Natural killer cell treated with Interleukin-12 subunit alpha and Interleukin-12 subunit beta and Interleukin-15 and Interleukin-18, amount 100 ng/mL, for 72 hours (primary cell): ENCODE measurements at regions not wholly inside any gene's neighbourhood (a gene's known extent, or its start where the extent isn't known, plus 50 kb on each side); places are given as distances from the start of the nearest gene placed in this dataset.

Source experiments
- ATAC-seq, 2 donors: fragments of 150-1000 bp; cut with Tn5 transposase in 1 of 2; sonication (Bioruptor Pico), chemical (Tn5 transposase) in 1 of 2; 2 replicates each; pipeline ENCODE4 v1.10.0; 2021
- DNase-seq: peaks from one replicate; pipeline ENCODE4 v3.0.0; 2022; ENCODE audit warnings: low spot score
- H3K27ac Mint-ChIP-seq, 2 donors: 1 replicate in 1 of 2; 2 replicates in 1 of 2; pipeline ENCODE4 v1.8.0; 2022; ENCODE audit warnings: mixed read lengths in 2 of 2, mild to moderate bottlenecking in 1 of 2, moderate library complexity in 1 of 2
- H3K27me3 Mint-ChIP-seq, 2 donors: 1 replicate in 1 of 2; 2 replicates in 1 of 2; pipeline ENCODE4 v1.8.0; 2022; ENCODE audit warnings: mixed read lengths in 2 of 2
- H3K36me3 Mint-ChIP-seq: one replicate; pipeline ENCODE4 v1.8.0; 2022; ENCODE audit warnings: mixed read lengths
- H3K4me1 Mint-ChIP-seq, 2 donors: 1 replicate in 1 of 2; 2 replicates in 1 of 2; pipeline ENCODE4 v1.8.0; 2022; ENCODE audit warnings: low read depth in 2 of 2, mixed read lengths in 2 of 2, mild to moderate bottlenecking in 1 of 2
- H3K4me3 Mint-ChIP-seq: one replicate; pipeline ENCODE4 v1.8.0; 2022; ENCODE audit warnings: mixed read lengths
- H3K9me3 Mint-ChIP-seq: 2 replicates; pipeline ENCODE4 v1.8.0; 2022; ENCODE audit warnings: mixed read lengths

DNA sequence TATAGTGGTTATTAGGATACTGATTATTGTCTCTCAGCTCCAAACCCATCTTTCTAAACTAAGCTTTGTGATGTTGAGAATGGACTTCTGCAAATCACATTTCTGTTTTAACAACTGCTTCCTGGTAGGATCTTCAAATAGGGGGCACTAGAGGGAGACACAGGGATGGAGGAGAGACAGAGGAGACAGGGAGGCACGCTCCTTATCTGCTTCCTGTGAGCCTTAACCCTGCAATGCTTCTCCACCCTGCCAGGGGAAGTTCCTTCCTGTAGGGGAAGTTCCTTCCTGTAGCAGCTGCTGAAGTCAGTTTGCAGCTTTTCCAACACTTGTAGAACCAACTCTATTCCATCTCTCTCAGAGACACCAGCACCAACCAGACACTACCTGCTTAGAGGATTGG, 847.2 kb downstream of the CCSER2 start:
- Mint-ChIP-seq H3K4me3 (no peak overlapping the region), H3K4me1 (no peaks in the 10 kb centered on the region), H3K27me3 (no peaks in the 10 kb centered on the region), H3K9me3 (peaks cover 22% of the 10 kb centered on the region), H3K27ac (no peak overlapping the region), H3K36me3 (no peaks in the 10 kb centered on the region)
- no peak for ATAC-seq
- no peak for DNase-seq

DNA sequence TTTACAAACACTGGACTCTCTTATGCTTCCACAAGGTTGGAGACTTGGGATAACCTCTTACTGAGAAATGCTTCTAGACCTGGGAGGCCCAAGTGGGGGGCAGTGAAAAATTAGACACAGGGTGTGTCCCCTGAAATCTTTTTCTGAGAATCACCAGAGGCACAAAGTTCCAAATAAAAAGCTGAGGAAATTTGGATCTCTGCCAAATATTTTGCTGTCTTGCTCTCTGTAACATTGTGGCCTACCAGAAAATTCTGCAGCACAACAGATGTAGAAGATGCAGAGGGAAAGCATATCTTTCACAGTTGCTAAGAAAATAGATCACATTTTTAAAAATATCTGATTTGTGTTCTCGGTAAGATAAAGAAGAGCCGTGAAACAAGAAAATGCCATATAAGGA, 849.4 kb downstream of the CCSER2 start:
- H3K4me1 Mint-ChIP-seq = no peaks in the 10 kb centered on the region
- no peak for DNase-seq
- peaks cover 18% of the 10 kb centered on the region for H3K9me3 Mint-ChIP-seq
- ATAC-seq = no peak
- no peaks in the 10 kb centered on the region for H3K27me3 Mint-ChIP-seq
- H3K4me3 Mint-ChIP-seq = no peak overlapping the region
- no peak overlapping the region for H3K27ac Mint-ChIP-seq
- H3K36me3 Mint-ChIP-seq = no peaks in the 10 kb centered on the region

DNA sequence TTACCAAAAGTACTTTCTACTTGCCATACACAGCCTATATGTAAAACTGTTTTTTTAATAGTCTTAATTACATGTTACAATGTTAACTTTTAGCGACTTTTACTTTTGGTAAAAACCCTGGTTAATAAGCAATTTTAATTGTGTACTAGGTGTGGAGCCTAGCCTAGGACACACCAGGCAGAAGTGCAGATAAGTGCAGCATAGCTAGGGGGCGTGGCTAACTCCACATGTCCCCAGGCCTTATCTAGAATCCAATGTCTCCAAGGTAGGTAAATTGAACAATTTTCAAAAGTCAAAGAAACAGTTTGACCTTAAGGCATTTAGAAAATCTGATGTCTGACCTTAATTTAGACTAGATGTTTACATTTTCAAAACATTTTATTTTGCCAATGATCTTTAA, 858.7 kb downstream of the CCSER2 start:
- ATAC-seq (no peak), DNase-seq (no peak)
- H3K9me3 Mint-ChIP-seq = peaks cover 7% of the 10 kb centered on the region
- no peak overlapping the region for H3K4me3 Mint-ChIP-seq
- no peak overlapping the region for H3K27ac Mint-ChIP-seq
- no peaks in the 10 kb centered on the region for H3K27me3 Mint-ChIP-seq
- no peaks in the 10 kb centered on the region for H3K4me1 Mint-ChIP-seq
- no peaks in the 10 kb centered on the region for H3K36me3 Mint-ChIP-seq

DNA sequence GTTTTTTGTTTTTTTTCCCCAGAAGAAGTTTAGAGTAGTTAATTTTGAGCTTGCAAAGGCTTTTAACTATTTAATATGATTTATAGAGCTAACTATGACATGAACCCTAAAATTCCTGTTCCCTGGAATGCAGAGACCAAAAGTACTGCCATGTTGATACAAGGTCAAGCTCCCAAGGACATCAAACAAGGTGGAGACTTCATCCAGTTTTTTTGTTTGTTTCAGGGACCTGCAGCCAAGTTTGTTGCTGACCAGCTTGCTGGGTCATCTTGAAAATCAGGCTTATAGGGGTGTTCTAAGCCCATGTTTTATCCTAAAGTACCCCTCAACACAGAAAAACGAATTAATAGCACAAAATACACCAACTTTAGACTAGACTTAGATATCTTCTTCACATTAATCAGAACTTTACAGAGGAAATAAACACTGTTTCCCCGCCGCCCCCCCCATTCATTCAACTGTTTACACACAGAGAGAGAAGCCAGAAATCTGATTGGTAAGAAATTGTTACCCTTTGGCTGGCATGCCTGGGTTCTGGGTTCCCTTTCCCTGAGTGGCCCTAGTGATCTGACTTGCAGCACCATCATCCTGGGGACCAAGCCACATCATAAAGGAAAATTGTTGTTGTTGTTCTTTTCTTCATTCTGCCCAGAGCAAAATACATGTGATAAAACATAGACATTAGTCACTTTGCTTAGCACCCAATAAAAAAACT, 860.5 kb downstream of the CCSER2 start:
- peaks cover 6% of the 10 kb centered on the region for H3K9me3 Mint-ChIP-seq
- DNase-seq (no peak), ATAC-seq (no peak)
- H3K27me3 Mint-ChIP-seq = no peaks in the 10 kb centered on the region
- H3K36me3 Mint-ChIP-seq = no peaks in the 10 kb centered on the region
- H3K4me1 Mint-ChIP-seq = no peaks in the 10 kb centered on the region
- no peak overlapping the region for H3K27ac Mint-ChIP-seq
- H3K4me3 Mint-ChIP-seq = no peak overlapping the region

DNA sequence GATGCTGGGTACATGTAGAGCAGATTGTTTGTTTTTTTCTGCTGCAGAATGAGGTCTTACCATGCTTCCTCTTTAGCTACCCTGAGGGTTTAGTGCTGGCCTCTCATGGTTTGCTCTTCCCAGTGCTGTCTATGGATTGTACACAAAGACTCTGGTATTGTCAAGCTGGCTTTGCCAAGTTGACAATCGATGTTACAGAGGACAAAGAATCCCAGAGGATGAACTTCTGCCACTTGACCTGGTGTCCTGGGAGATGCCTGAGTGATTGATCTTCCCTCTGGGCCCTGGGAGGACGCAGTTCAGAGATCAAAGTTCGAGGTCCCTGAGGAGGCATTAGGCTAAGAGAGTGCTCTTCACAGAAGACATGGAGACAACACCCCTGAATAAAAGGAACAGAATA, 865.4 kb downstream of the CCSER2 start:
- H3K27me3 Mint-ChIP-seq = no peaks in the 10 kb centered on the region
- no peaks in the 10 kb centered on the region for H3K36me3 Mint-ChIP-seq
- no peak overlapping the region for H3K4me3 Mint-ChIP-seq
- H3K27ac Mint-ChIP-seq = no peak overlapping the region
- ATAC-seq = no peak
- no peak for DNase-seq
- peaks cover 7% of the 10 kb centered on the region for H3K9me3 Mint-ChIP-seq
- H3K4me1 Mint-ChIP-seq = no peaks in the 10 kb centered on the region

DNA sequence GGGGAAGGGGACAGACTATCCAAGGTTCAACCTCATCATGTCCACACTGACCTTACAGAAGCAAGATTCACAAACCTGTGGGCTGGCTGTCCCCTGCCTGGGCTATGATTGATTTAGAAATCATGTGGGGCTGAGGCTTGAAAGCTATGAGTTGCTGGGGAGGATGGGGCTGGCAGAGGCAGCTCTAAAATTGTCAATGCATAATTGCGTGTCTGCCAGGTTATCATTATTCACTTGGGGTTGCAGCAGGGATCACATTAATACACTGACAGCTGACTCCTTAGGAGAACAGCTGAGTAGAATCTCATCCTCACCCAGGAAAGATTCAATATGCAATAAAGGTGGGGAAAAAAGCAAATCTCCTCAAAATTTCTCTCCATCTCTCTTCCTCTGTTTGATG, 866.3 kb downstream of the CCSER2 start:
- Mint-ChIP-seq H3K27me3 (no peaks in the 10 kb centered on the region), H3K4me1 (no peaks in the 10 kb centered on the region), H3K4me3 (no peak overlapping the region), H3K9me3 (peaks cover 12% of the 10 kb centered on the region), H3K27ac (no peak overlapping the region), H3K36me3 (no peaks in the 10 kb centered on the region)
- no peak for ATAC-seq
- no peak for DNase-seq

DNA sequence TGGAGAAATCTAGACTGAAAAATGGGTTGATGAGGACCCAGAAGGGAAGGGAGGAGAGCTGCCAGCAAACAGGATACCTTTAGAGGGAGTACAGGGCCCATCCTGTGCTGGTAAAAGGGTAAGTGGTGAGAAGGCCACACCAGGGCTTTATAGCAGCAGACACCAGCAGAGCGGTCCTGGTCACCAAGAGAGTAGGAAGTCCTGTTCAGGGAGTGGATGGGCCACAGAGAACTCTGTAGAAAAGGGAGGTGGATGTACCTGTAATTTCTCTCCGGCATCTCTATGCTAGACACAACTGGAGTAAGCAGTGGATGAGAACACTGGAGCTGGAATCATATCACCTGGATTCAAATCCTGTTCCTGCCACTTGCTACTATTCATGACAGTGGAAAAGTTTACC, 867.2 kb downstream of the CCSER2 start:
- Mint-ChIP-seq H3K9me3 (peaks cover 15% of the 10 kb centered on the region), H3K4me1 (no peaks in the 10 kb centered on the region), H3K4me3 (no peak overlapping the region), H3K36me3 (no peaks in the 10 kb centered on the region), H3K27ac (no peak overlapping the region), H3K27me3 (no peaks in the 10 kb centered on the region)
- no peak for ATAC-seq
- no peak for DNase-seq

DNA sequence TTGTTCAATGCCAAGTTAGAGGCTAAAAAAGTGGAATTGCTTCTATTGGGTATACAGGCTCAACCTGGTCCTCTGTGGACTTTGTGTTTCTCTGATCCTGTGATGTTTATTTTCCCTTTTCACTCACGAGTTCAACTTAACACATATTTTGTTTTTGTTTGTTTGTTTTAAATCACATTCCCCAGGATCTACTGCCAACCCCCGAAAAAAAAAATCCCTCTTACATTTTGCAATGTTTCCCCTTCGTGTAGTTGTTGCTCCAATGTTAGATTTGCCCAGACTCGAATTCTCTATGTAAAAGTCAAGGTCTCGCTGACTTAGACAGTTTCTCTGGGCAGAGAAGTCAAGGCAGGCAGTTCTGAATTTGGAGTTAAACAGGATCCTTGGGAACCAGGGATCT, 876.4 kb downstream of the CCSER2 start:
- DNase-seq (no peak), ATAC-seq (no peak)
- Mint-ChIP-seq H3K4me3 (no peak overlapping the region), H3K4me1 (no peaks in the 10 kb centered on the region), H3K27ac (no peak overlapping the region), H3K27me3 (no peaks in the 10 kb centered on the region), H3K36me3 (no peaks in the 10 kb centered on the region), H3K9me3 (peaks cover 12% of the 10 kb centered on the region)

DNA sequence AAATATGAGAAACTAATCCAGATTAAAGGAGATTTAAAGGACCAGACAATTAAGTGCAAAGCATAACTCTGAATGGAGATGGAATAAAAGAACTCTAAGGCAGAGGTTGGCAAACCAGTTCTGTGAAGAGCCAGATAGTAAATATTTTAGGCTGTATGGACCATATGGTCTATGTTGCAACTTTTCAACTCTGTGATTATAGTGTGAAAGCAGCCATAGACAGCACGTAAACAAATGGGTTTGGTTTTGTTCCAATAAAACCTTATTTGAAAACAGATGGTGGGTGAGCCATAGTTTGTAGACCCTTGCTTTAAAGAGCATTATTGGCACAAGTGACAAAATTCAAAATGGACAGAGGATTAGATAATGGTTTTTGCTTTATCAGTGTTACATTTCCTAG, 884.1 kb downstream of the CCSER2 start:
- Mint-ChIP-seq H3K36me3 (no peaks in the 10 kb centered on the region), H3K4me1 (no peaks in the 10 kb centered on the region), H3K27ac (no peak overlapping the region), H3K27me3 (no peaks in the 10 kb centered on the region), H3K4me3 (no peak overlapping the region), H3K9me3 (peaks cover 15% of the 10 kb centered on the region)
- no peak for DNase-seq
- no peak for ATAC-seq

DNA sequence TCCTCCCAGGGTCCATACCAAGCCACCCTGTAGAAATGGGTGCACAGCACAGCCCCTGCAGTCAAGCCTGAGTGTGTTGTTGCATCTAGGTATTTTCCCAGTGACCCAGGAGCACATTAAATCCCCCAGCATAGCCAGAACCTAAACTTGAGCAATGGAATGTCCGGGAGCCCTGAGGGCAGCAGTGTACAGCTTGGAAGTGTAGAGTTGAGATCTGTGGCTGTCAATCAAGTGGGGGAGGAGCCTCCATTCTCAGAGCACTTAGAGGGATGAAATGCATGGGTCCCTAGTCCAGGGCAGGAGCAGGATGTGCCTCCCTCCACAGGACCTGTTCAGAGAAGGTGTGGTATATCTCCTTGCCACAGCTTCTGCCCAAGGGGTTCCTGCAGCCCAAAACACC, 885.1 kb downstream of the CCSER2 start:
- peaks cover 11% of the 10 kb centered on the region for H3K9me3 Mint-ChIP-seq
- H3K27me3 Mint-ChIP-seq = no peaks in the 10 kb centered on the region
- no peak overlapping the region for H3K4me3 Mint-ChIP-seq
- DNase-seq = no peak
- no peaks in the 10 kb centered on the region for H3K36me3 Mint-ChIP-seq
- no peak for ATAC-seq
- H3K27ac Mint-ChIP-seq = no peak overlapping the region
- no peaks in the 10 kb centered on the region for H3K4me1 Mint-ChIP-seq

DNA sequence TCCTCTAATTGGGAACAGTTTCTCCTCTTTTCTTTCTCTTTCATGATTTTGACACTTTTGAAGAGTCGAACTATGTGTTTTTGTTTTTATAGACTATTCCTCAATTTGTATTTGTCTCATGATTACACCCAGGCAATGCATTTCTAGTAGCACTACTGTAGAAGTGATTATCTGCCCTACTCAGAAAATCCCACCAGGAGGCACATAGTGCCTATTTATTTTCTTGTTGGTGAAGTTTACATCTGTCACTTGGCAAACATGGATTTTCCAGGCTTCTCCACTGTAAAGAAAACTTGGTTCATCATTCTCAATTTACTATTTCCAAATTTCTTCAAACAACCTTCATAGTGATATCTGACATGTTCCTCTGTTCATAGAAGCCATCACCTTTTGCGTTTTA, 893.9 kb downstream of the CCSER2 start:
- Mint-ChIP-seq H3K4me3 (no peak overlapping the region), H3K27ac (no peak overlapping the region), H3K9me3 (peaks cover 12% of the 10 kb centered on the region), H3K4me1 (no peaks in the 10 kb centered on the region), H3K27me3 (no peaks in the 10 kb centered on the region), H3K36me3 (no peaks in the 10 kb centered on the region)
- no peak for ATAC-seq
- DNase-seq = no peak

DNA sequence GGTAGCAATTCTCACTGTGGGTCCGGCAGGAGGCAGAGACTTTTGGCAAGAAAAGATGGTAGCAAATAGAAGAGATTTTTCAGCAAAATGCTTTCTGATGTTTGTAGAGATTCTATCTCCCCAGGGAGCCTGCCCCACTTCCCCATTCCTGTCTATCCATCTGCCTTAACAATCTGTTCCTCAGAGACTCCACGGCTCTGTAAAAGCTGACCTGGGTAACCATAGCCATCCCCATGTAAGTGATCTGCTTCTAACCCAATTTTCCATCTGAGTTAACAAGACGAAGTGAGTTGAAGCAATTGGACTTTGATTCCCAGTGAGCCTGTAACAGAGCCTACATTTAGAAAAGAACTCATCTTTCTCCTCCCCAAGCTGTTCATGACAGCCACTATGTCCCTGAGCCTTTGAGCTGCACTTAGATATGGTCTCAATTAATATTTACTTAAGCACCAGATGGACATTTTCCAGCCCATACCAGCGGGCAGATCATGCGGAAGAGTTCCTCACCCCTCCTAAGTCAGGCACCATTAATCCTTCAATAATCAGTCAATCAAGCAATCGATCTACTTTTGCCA, 896.1 kb downstream of the CCSER2 start:
- H3K4me3 Mint-ChIP-seq = no peak overlapping the region
- H3K36me3 Mint-ChIP-seq = no peaks in the 10 kb centered on the region
- H3K27ac Mint-ChIP-seq = no peak overlapping the region
- no peaks in the 10 kb centered on the region for H3K27me3 Mint-ChIP-seq
- no peak for DNase-seq
- no peaks in the 10 kb centered on the region for H3K4me1 Mint-ChIP-seq
- no peak for ATAC-seq
- peaks cover 11% of the 10 kb centered on the region for H3K9me3 Mint-ChIP-seq

DNA sequence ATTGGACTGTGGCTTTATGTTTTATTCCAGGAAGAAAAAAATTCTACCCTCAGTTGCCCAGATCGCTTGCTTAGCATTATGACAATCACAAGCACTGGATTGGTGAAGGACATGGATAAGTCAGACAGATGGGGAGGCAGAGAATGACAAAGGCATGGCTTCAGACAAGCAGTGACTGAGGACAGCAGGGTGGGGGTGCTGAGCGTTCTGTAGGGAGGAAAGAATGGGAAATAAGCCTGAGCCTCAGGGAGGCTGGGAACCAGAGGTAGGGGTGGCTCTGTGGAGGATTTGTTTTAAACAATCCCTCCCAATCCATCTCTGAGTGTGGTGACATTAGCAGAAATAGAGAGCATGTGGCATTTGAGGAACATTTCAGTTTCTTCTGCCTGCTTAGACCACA, 896.9 kb downstream of the CCSER2 start:
- Mint-ChIP-seq H3K4me3 (no peak overlapping the region), H3K27me3 (no peaks in the 10 kb centered on the region), H3K27ac (no peak overlapping the region), H3K9me3 (peaks cover 7% of the 10 kb centered on the region), H3K4me1 (no peaks in the 10 kb centered on the region), H3K36me3 (no peaks in the 10 kb centered on the region)
- no peak for ATAC-seq
- DNase-seq = no peak

DNA sequence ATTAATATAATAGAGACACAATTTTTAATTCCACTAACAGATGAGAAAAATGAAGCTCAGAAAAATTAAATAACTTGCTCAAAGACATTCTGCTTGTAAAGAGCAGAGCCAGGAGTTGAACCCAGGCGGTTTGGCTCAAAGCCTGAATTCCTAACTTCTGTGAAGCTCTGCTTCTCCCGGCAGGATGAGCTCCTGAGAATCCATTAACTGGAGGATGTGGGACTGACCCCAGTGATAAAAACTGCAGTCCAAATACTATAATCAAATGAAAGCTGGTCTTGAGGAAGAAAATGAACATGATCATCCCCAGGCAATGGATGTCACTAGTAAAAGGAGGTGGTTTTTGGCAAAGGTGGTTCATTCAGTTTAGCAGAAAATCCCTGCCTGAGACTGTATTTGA, 898.2 kb downstream of the CCSER2 start:
- Mint-ChIP-seq H3K36me3 (no peaks in the 10 kb centered on the region), H3K4me3 (no peak overlapping the region), H3K27me3 (no peaks in the 10 kb centered on the region), H3K9me3 (peaks cover 7% of the 10 kb centered on the region), H3K4me1 (no peaks in the 10 kb centered on the region), H3K27ac (no peak overlapping the region)
- DNase-seq (no peak), ATAC-seq (no peak)

DNA sequence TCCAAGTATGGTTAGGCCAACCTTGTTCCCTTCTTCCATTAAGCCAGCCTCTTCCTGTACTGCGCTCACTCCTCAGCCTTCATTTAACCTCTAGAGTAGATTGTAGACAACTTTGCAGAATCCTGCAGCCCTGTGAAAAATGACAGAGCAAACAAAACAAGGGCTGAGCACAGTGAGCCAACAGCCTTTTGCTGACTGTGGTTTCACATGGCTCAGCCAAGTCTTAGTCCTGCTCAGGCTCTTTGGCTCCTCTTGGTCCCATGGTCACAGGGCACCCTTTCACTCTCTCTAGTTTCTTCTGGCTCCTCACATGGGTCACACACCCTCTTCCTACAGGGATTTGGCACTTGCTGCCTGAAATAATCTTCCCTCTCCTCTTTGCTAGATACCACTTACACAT, 900.3 kb downstream of the CCSER2 start:
- Mint-ChIP-seq H3K27me3 (no peaks in the 10 kb centered on the region), H3K4me3 (no peak overlapping the region), H3K4me1 (no peaks in the 10 kb centered on the region), H3K9me3 (peaks cover 7% of the 10 kb centered on the region), H3K36me3 (no peaks in the 10 kb centered on the region), H3K27ac (no peak overlapping the region)
- ATAC-seq (no peak), DNase-seq (no peak)
